ENCODE measurements at regions not wholly inside any gene's neighbourhood (a gene's known extent, or its start where the extent isn't known, plus 50 kb on each side); places are given as distances from the start of the nearest gene placed in this dataset.

DNA sequence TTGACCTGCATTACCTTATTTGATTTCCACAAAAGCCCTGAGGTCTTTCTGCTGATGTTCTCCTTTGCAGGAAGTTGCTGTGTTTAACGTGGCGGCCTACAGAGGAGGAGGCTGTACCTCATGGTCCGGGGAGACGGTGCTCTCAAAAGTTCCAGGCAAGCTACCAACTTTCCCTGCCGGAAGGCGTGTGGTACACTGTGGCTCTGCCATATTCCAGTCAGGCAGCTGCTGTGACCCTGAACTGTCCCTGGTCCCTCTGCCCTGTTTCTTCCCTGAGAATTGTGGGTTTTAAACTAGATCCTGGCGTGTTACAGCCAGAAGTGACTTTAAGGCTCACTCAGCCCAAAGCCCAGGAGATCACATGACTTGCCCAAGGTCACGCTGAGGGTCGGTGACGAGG is 139.2 kb downstream of the TEX36 start:
- dilution Hi-C loops (cut with MboI; ENCODE audit: extremely low pct_ligation_motif_present, low sequenced_read_pairs) (no loop called here), intact Hi-C loops (cut with micrococcal nuclease) (no loop called here)
- H4K20me1 ChIP-seq (replicated peaks; ENCODE audit: control insufficient read depth, extremely low read depth, insufficient read depth, low read length) = no peaks in the 10 kb centered on the region
- DNase-seq (ENCODE audit: low read depth, low spot score) = no peak
- no peaks in the 10 kb centered on the region for H3K9me1 ChIP-seq (replicated peaks; ENCODE audit: control insufficient read depth, extremely low read depth, insufficient read depth, low read length)
- TF ChIP-seq MYC (IDR thresholded peaks at IDR 0.05; ENCODE audit: low read depth, low read length) (no peak), EZH2 (IDR thresholded peaks at IDR 0.05; ENCODE audit: borderline replicate concordance, low read depth, low read length, severe bottlenecking) (no peak), JUN (IDR thresholded peaks at IDR 0.05; ENCODE audit: borderline replicate concordance, insufficient read depth, insufficient read length, low read depth) (no peak), POLR2A (IDR thresholded peaks at IDR 0.05; ENCODE audit: low read depth, low read length) (no peak), FOS (IDR thresholded peaks at IDR 0.05; ENCODE audit: borderline replicate concordance, insufficient read depth, low read length) (no peak), CTCF (IDR thresholded peaks at IDR 0.05; ENCODE audit: extremely low read depth in 1 of 2, insufficient read depth in 1 of 2, low read depth in 1 of 2, low read length in 2 of 2) (no peak), GATA2 (IDR thresholded peaks at IDR 0.05; ENCODE audit: insufficient read depth, insufficient read length, low read depth, low read length) (no peak), POLR2AphosphoS5 (IDR thresholded peaks at IDR 0.05; ENCODE audit: insufficient read depth, low read depth, low read length) (no peak)
- TF ChIP-seq, protein P1, sequence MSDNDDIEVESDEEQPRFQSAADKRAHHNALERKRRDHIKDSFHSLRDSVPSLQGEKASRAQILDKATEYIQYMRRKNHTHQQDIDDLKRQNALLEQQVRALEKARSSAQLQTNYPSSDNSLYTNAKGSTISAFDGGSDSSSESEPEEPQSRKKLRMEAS (IDR thresholded peaks at IDR 0.05; ENCODE audit: insufficient read depth, insufficient read length) = no peak
- H3K36me3 ChIP-seq (ENCODE audit: control insufficient read depth in 2 of 2, extremely low read depth in 1 of 2, insufficient read depth in 2 of 2, low read length in 2 of 2) = no peaks in the 10 kb centered on the region
- ChIA-PET POLR2A (no interaction called here), CTCF (interaction anchor here (1.2 kb wide), 2 partner anchors 19 to 62 kb away, joined by 3 to 4 read pairs; no protein-coding TSS in a partner anchor)
- peaks cover 5 to 7% of the 10 kb centered on the region in 2 experiments for H3K27me3 ChIP-seq (ENCODE audit: control insufficient read depth in 2 of 2, insufficient read depth in 2 of 2, low read length in 2 of 2)
- BruUV-seq (replicated peaks) = no TSS peak
- no peak overlapping the region for H3K4me2 ChIP-seq (ENCODE audit: insufficient read depth, low read length)
- no peak overlapping the region for H3K4me3 ChIP-seq (replicated peaks in 1 of 3; ENCODE audit: insufficient read depth in 1 of 3, low read depth in 1 of 3, low read length in 3 of 3)
- no peak overlapping the region for H2AFZ ChIP-seq (ENCODE audit: low read depth, low read length)
- no peak overlapping the region for H3K27ac ChIP-seq (ENCODE audit: insufficient read depth, low read depth, low read length)
- no peaks in the 10 kb centered on the region for H3K4me1 ChIP-seq (ENCODE audit: control insufficient read depth, extremely low read depth, insufficient read depth, low read length)
- FAIRE-seq = no peak
- no peaks in the 10 kb centered on the region for H3K79me2 ChIP-seq (ENCODE audit: control insufficient read depth, insufficient read depth, low read length)
- no peak overlapping the region for H3K9ac ChIP-seq (replicated peaks; ENCODE audit: extremely low read depth, insufficient read depth, low read length)
- no peaks in the 10 kb centered on the region for H3K9me3 ChIP-seq (replicated peaks; ENCODE audit: control insufficient read depth, insufficient read depth, low read length)
